ENCODE measurements at regions not wholly inside any gene's neighbourhood (a gene's known extent, or its start where the extent isn't known, plus 50 kb on each side); places are given as distances from the start of the nearest gene placed in this dataset.

DNA sequence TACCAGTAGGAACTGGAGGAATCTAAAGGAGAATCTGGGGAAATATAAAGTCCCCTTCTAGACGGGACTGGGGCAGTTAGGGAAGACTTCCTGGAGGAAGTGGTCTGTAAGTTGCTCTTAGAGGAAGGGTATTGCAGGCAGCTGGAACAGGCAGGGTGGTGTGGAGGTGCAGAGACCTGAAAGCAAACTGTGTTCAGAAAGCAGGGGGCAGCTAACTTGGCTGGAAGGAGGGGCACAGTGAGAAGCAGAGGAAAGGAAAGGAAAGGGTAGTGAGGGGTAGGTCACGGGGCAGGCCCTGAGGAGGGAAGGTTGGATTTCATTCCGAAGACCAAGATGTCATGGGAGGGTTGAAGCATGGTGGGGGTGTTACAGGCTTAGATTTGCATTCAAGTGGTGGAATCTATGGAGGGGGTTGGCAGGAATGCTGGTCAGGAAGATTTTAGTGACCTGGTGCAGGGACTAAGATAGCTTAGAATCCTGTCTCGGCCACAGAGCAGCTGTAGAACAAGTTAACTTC is 240.7 kb downstream of the FOXD2 start:
- TF ChIP-seq EP300 (IDR thresholded peaks at IDR 0.05) (no peak), POLR2A (IDR thresholded peaks at IDR 0.05) (no peak)

Measured in gastroesophageal sphincter (tissue), 2 donors.